Neural cell (in vitro differentiated cells): ENCODE measurements at regions not wholly inside any gene's neighbourhood (a gene's known extent, or its start where the extent isn't known, plus 50 kb on each side); places are given as distances from the start of the nearest gene placed in this dataset.

Experiments used
- H2AFZ ChIP-seq: fragments of 200-600, 300-800 bp; sonication (generic), shearing (Covaris generic); 2 replicates; pipeline ENCODE4 v1.6.0; 2014; ENCODE audit warnings: low read depth, mild to moderate bottlenecking, antibody characterized with exemption, low read length, moderate library complexity
- H3F3A ChIP-seq: fragments of 200-600 bp; shearing (Covaris generic); 2 replicates; pipeline ENCODE4 v1.6.1; 2016; ENCODE audit warnings: mild to moderate bottlenecking, moderate library complexity, mixed read lengths, antibody characterized with exemption, low read length; ENCODE audit not compliant: insufficient read depth, poor library complexity, severe bottlenecking
- H3K27ac ChIP-seq: fragments of 200-600, 300-800 bp; sonication (generic), shearing (Covaris generic); 2 replicates; pipeline ENCODE4 v1.5.1; 2014; ENCODE audit warnings: mild to moderate bottlenecking, low read length, moderate library complexity
- H3K27me3 ChIP-seq: fragments of 300-800, 200-600 bp; sonication (generic), shearing (Covaris generic); 2 replicates; pipeline ENCODE4 v1.6.0; 2014; ENCODE audit warnings: mild to moderate bottlenecking, low read depth, low read length, moderate library complexity; ENCODE audit not compliant: insufficient read depth
- H3K36me3 ChIP-seq: fragments of 300-800, 200-600 bp; sonication (generic), shearing (Covaris generic); 2 replicates; pipeline ENCODE4 v1.5.1; 2014; ENCODE audit warnings: mild to moderate bottlenecking, antibody characterized with exemption, low read length, moderate library complexity; ENCODE audit not compliant: insufficient read depth
- H3K4me2 ChIP-seq: fragments of 300-800, 200-600 bp; sonication (generic), shearing (Covaris generic); 2 replicates; pipeline ENCODE4 v1.6.0; 2014; ENCODE audit warnings: mild to moderate bottlenecking, low read length
- H3K4me3 ChIP-seq: fragments of 300-800, 200-600 bp; sonication (generic), shearing (Covaris generic); 2 replicates; pipeline ENCODE4 v1.5.1; 2014; ENCODE audit warnings: mild to moderate bottlenecking, low read length, moderate library complexity
- H3K79me2 ChIP-seq: fragments of 200-600 bp; shearing (Covaris generic); replicated peaks from 2 replicates; pipeline ENCODE4 v1.6.0; 2014; ENCODE audit warnings: mild to moderate bottlenecking, low read length, moderate library complexity; ENCODE audit not compliant: insufficient read depth
- H3K9ac ChIP-seq: fragments of 300-800, 200-600 bp; sonication (generic), shearing (Covaris generic); 2 replicates; pipeline ENCODE4 v1.6.1; 2016; ENCODE audit warnings: mild to moderate bottlenecking, low read length, mixed read lengths
- H3K9me2 ChIP-seq: fragments of 200-600 bp; shearing (Covaris generic); 2 replicates; pipeline ENCODE4 v1.6.1; 2016; ENCODE audit warnings: mild to moderate bottlenecking, low read length, mixed read lengths; ENCODE audit not compliant: insufficient read depth
- H3K9me3 ChIP-seq: fragments of 200-600, 300-800 bp; sonication (generic), shearing (Covaris generic); 2 replicates; pipeline ENCODE4 v1.6.1; 2016; ENCODE audit warnings: mild to moderate bottlenecking, mixed run types, low read length, moderate library complexity, mixed read lengths
- H4K20me1 ChIP-seq: fragments of 200-600 bp; shearing (Covaris generic); 2 replicates; pipeline ENCODE4 v1.6.1; 2016; ENCODE audit warnings: mild to moderate bottlenecking, mixed run types; ENCODE audit not compliant: insufficient read depth
- EP300 ChIP-seq: fragments of 450-650 bp; conservative IDR thresholded peaks from 2 replicates; pipeline ENCODE4 v1.6.1; 2014; ENCODE audit warnings: antibody characterized with exemption, mild to moderate bottlenecking, moderate library complexity; ENCODE audit not compliant: poor library complexity, severe bottlenecking
- EZH2 ChIP-seq: fragments of 200-600, 300-800 bp; shearing (Covaris generic), sonication (generic); IDR thresholded peaks from 2 replicates; pipeline ENCODE4 v1.6.1; 2014; ENCODE audit warnings: antibody characterized with exemption, low read length, borderline replicate concordance, mild to moderate bottlenecking; ENCODE audit not compliant: insufficient read depth, poor library complexity, severe bottlenecking
- MXI1 ChIP-seq: fragments of 450-650 bp; conservative IDR thresholded peaks from 2 replicates; pipeline ENCODE4 v1.6.1; 2014; ENCODE audit warnings: antibody characterized with exemption, mild to moderate bottlenecking; ENCODE audit not compliant: poor library complexity, severe bottlenecking
- POLR2AphosphoS5 ChIP-seq: IDR thresholded peaks from 2 replicates; pipeline ENCODE4 v1.6.1; 2012
- RAD21 ChIP-seq: fragments of 450-650 bp; conservative IDR thresholded peaks from 2 replicates; pipeline ENCODE4 v1.6.1; 2014; ENCODE audit warnings: antibody characterized with exemption, mild to moderate bottlenecking, moderate library complexity
- SMC3 ChIP-seq: fragments of 450-650 bp; conservative IDR thresholded peaks from 2 replicates; pipeline ENCODE4 v1.6.1; 2014; ENCODE audit warnings: antibody characterized with exemption, mild to moderate bottlenecking, moderate library complexity; ENCODE audit not compliant: poor library complexity
- TAF1 ChIP-seq: IDR thresholded peaks from 2 replicates; pipeline ENCODE4 v1.6.1; 2012; ENCODE audit warnings: low read depth
- TF ChIP-seq, protein P1 (sequence below): fragments of 450-650 bp; IDR thresholded peaks from 2 replicates; pipeline ENCODE4 v1.5.1; 2014; ENCODE audit warnings: antibody characterized with exemption, mild to moderate bottlenecking, moderate library complexity; ENCODE audit not compliant: poor library complexity, severe bottlenecking
- TF ChIP-seq, protein P2 (sequence below): IDR thresholded peaks from 2 replicates; pipeline ENCODE4 v1.6.1; 2012; ENCODE audit warnings: borderline replicate concordance

DNA sequence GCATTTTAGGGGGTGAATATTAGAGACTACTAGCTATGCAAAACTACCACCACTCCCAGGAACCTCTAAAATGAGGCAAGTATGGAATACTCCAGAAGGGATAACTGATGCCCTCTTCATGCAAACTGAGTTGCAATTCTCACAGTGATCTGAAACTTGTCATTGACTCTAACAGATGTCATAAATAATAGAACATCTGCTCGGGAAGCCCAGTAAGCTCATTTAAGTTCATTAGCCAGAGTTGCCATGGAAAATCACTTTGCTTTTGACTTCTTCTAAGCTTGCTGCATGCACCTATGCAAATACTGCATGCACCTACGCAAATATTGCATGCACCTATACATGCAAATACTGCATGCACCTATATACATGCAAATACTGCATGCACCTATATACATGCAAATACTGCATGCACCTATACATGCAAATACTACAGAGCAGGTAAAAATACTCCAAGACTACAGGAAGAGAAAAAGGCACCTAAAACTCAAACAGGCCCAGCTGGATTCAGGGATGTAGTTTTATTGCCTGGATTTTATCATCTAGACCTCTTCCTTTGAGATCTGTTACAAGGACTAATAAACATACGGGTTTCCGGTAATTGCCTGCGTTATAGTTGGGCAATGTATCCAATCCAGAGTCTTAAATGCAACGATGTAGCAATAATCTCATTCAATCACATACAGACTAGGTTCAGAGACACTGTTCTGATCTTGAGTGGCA, 1061.1 kb upstream of the AUTS2 start:
- no peaks in the 10 kb centered on the region for H3K9me2 ChIP-seq
- H3K27me3 ChIP-seq, result no peaks in the 10 kb centered on the region
- no peaks in the 10 kb centered on the region for H3K9me3 ChIP-seq
- TF ChIP-seq SMC3, result no peak
- TF ChIP-seq EZH2, result no peak
- TF ChIP-seq EP300, result no peak
- no peak for TF ChIP-seq POLR2AphosphoS5
- no peak overlapping the region for H3K4me3 ChIP-seq
- H3F3A ChIP-seq, result no peaks in the 10 kb centered on the region
- no peaks in the 10 kb centered on the region for H3K36me3 ChIP-seq
- no peak overlapping the region for H3K9ac ChIP-seq
- no peaks in the 10 kb centered on the region for H4K20me1 ChIP-seq
- H3K79me2 ChIP-seq, result no peaks in the 10 kb centered on the region
- no peak overlapping the region for H3K27ac ChIP-seq
- H3K4me2 ChIP-seq, result no peak overlapping the region
- no peak overlapping the region for H2AFZ ChIP-seq

DNA sequence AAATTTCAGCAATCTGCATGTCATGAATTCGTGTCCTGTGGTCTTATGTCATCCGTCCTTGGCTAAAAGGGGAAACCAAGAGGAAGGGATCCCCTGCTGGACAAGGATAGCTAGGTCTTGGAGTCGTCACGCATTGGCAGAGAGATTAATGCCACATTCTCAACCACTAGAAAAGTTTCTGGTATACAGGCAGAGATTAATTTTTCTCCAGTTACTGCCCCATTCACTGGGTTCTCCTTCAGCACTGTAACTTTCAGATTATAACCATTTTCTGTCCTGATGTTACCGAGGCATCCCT, 1060.6 kb upstream of the AUTS2 start:
- Histone ChIP-seq H3F3A (no peaks in the 10 kb centered on the region), H3K9me2 (no peaks in the 10 kb centered on the region), H3K4me2 (no peak overlapping the region), H3K4me3 (no peak overlapping the region), H2AFZ (no peak overlapping the region), H4K20me1 (no peaks in the 10 kb centered on the region), H3K27ac (no peak overlapping the region), H3K79me2 (no peaks in the 10 kb centered on the region), H3K9me3 (no peaks in the 10 kb centered on the region), H3K27me3 (no peaks in the 10 kb centered on the region), H3K36me3 (no peaks in the 10 kb centered on the region), H3K9ac (no peak overlapping the region)
- TF ChIP-seq, protein P1, sequence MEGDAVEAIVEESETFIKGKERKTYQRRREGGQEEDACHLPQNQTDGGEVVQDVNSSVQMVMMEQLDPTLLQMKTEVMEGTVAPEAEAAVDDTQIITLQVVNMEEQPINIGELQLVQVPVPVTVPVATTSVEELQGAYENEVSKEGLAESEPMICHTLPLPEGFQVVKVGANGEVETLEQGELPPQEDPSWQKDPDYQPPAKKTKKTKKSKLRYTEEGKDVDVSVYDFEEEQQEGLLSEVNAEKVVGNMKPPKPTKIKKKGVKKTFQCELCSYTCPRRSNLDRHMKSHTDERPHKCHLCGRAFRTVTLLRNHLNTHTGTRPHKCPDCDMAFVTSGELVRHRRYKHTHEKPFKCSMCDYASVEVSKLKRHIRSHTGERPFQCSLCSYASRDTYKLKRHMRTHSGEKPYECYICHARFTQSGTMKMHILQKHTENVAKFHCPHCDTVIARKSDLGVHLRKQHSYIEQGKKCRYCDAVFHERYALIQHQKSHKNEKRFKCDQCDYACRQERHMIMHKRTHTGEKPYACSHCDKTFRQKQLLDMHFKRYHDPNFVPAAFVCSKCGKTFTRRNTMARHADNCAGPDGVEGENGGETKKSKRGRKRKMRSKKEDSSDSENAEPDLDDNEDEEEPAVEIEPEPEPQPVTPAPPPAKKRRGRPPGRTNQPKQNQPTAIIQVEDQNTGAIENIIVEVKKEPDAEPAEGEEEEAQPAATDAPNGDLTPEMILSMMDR, result no peak
- TF ChIP-seq EP300 (no peak), SMC3 (no peak), RAD21 (no peak), POLR2AphosphoS5 (no peak), MXI1 (no peak), EZH2 (no peak), TAF1 (no peak)
- TF ChIP-seq, protein P2, sequence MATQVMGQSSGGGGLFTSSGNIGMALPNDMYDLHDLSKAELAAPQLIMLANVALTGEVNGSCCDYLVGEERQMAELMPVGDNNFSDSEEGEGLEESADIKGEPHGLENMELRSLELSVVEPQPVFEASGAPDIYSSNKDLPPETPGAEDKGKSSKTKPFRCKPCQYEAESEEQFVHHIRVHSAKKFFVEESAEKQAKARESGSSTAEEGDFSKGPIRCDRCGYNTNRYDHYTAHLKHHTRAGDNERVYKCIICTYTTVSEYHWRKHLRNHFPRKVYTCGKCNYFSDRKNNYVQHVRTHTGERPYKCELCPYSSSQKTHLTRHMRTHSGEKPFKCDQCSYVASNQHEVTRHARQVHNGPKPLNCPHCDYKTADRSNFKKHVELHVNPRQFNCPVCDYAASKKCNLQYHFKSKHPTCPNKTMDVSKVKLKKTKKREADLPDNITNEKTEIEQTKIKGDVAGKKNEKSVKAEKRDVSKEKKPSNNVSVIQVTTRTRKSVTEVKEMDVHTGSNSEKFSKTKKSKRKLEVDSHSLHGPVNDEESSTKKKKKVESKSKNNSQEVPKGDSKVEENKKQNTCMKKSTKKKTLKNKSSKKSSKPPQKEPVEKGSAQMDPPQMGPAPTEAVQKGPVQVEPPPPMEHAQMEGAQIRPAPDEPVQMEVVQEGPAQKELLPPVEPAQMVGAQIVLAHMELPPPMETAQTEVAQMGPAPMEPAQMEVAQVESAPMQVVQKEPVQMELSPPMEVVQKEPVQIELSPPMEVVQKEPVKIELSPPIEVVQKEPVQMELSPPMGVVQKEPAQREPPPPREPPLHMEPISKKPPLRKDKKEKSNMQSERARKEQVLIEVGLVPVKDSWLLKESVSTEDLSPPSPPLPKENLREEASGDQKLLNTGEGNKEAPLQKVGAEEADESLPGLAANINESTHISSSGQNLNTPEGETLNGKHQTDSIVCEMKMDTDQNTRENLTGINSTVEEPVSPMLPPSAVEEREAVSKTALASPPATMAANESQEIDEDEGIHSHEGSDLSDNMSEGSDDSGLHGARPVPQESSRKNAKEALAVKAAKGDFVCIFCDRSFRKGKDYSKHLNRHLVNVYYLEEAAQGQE, result no peak
